ENCODE measurements at regions not wholly inside any gene's neighbourhood (a gene's known extent, or its start where the extent isn't known, plus 50 kb on each side); places are given as distances from the start of the nearest gene placed in this dataset.

DNA sequence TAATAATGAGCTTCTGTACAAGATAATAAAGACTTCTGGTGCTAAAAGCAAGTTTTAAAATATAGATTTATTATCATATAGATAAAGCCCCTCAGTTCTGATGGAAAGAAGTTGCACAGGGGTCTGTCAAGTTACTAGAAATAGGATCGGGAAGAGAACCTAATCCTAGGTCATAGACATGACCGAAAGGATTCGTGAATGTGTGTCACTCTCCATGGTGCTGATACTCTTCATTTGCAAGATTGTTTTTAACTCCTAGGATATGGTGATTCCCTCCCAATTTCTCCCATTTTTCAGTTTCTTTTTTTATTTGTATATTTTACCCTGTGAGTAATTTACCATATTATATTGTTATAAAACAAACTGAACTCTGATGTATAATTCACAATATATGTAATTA, 58.9 kb upstream of the CTNNA2 start:
- H3K27me3 ChIP-seq (ENCODE audit: insufficient read depth, low read length), result no peaks in the 10 kb centered on the region
- H3K4me3 ChIP-seq (ENCODE audit: low read length), result no peak overlapping the region
- no peaks in the 10 kb centered on the region for H3K9me3 ChIP-seq (ENCODE audit: insufficient read depth, low read depth, low read length)
- H3K36me3 ChIP-seq (ENCODE audit: insufficient read depth, low read length), result no peaks in the 10 kb centered on the region
- 39% methylated on average over 3 of the region's 3 CpGs for WGBS
- H3K4me1 ChIP-seq (ENCODE audit: insufficient read depth, low read length), result peaks cover 19% of the 10 kb centered on the region; the same call in 1 of the 2 replicates
- H3K9ac ChIP-seq (ENCODE audit: low read depth, low read length), result no peak overlapping the region
- no peak overlapping the region for H3K27ac ChIP-seq (ENCODE audit: low read depth, low read length)

DNA sequence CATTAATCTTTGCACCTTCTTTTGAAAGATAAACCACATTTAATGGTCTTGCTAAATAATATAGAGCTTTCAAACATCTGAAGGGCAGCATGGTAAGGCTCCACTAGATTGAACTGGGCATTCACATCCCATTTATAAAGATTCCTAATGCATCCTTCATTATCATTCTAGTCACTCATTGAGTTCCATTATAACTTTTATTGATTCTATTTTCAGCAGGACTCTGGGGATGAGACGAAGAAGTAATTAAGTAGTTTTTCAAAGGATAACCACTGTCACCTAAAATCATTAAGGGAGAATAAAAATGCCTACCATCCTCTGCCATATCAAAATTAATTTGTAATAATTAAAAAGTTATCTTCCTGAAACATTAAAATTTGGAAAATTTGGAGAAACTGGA, 60.2 kb upstream of the CTNNA2 start:
- Histone ChIP-seq H3K4me3 (ENCODE audit: low read length) (no peak overlapping the region), H3K9ac (ENCODE audit: low read depth, low read length) (no peak overlapping the region), H3K27me3 (ENCODE audit: insufficient read depth, low read length) (no peaks in the 10 kb centered on the region), H3K9me3 (ENCODE audit: insufficient read depth, low read depth, low read length) (no peaks in the 10 kb centered on the region), H3K36me3 (ENCODE audit: insufficient read depth, low read length) (no peaks in the 10 kb centered on the region), H3K4me1 (ENCODE audit: insufficient read depth, low read length) (peaks cover 21% of the 10 kb centered on the region), H3K27ac (ENCODE audit: low read depth, low read length) (no peak overlapping the region)
- WGBS, result no CpG with 5 or more reads among the region's 1 CpG

DNA sequence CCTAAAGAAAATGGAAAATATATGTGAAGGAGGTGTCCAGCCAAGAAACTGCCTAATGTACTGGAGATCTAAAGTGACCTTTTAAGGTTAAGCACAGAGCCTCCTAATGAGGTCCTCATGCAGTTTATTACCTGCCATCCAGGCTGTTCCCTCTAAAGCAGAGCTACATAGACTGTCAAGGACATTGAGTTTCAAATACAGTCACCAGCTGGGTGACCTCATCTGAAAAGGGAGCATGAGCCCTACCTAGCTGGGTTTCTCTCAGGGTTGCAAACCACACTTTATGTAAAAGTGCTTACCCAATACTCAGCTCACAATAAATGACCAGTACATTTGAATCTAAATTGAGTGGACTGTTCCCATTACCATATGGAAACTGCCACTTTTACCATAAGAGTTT, 65.4 kb upstream of the CTNNA2 start:
- Histone ChIP-seq H3K36me3 (ENCODE audit: insufficient read depth, low read length) (no peaks in the 10 kb centered on the region), H3K27ac (ENCODE audit: low read depth, low read length) (no peak overlapping the region; the same call in 1 of the 2 replicates), H3K4me3 (ENCODE audit: low read length) (no peak overlapping the region), H3K4me1 (ENCODE audit: insufficient read depth, low read length) (peaks cover 30% of the 10 kb centered on the region), H3K27me3 (ENCODE audit: insufficient read depth, low read length) (no peaks in the 10 kb centered on the region), H3K9me3 (ENCODE audit: insufficient read depth, low read depth, low read length) (no peaks in the 10 kb centered on the region), H3K9ac (ENCODE audit: low read depth, low read length) (no peak overlapping the region)

DNA sequence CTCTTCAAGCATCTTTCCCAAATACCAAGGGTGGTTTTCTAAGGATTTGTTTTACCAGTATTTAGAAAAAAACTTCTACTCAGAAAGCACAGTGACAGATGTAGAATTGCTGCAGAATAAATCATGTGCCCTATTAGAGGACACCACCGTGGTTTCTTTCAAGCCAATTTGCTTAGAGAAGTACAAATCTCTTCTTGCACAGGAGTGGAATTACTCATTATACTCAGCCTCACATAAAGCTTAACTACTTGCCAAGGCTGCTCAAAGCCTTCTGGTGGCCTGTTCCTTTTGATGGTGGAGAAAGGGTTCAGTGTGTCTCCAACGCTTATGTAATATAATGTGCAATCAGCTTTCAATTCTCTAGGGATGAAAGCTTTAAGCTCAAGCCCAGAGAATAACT, 66.5 kb upstream of the CTNNA2 start:
- Histone ChIP-seq H3K4me1 (ENCODE audit: insufficient read depth, low read length) (peaks cover 30% of the 10 kb centered on the region), H3K4me3 (ENCODE audit: low read length) (no peak overlapping the region), H3K9me3 (ENCODE audit: insufficient read depth, low read depth, low read length) (no peaks in the 10 kb centered on the region), H3K9ac (ENCODE audit: low read depth, low read length) (no peak overlapping the region), H3K36me3 (ENCODE audit: insufficient read depth, low read length) (no peaks in the 10 kb centered on the region), H3K27me3 (ENCODE audit: insufficient read depth, low read length) (no peaks in the 10 kb centered on the region), H3K27ac (ENCODE audit: low read depth, low read length) (no peak overlapping the region)
- 95% methylated on average over 2 of the region's 2 CpGs for WGBS

DNA sequence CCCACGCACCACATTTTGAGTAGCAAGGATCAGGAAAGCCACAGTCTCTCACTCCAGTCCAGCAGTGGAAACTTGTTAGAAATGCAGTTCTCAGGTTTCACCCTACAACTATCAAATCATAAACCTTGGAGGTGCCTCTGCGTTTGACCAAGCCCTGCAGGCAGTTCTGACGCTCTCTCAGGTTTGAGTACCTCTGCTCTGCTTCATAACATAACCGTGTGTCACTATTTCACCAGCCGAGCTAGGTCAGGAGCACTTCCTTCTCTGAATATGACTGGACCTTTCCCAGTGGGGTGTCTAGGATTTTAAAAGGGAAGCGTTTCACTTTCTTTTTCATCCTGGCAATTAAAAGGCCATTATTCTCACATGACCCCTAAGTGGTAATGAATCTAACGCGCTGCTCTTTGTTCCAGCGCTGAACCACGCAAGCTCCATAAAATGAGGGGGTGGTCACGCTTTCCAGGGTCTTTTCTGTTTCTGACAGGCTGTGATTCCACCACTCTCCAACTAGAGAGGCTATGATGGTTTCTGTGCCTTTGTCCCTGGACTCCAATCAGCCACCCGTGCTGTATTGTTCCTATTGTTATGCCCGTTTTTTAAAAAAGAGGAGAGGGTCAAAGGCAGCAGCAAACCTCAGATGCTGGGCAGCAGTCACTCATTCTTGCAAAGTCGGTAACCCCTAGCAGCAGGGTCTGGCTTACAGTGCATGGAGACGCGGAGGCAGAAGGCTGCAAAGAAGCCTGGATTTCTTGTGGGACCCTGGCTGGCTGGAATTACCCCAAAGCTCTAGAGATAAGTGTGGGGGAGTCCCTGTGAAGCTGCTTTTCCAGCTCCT, 75.2 kb upstream of the CTNNA2 start:
- WGBS, result 53% methylated on average over 16 of the region's 16 CpGs
- Histone ChIP-seq H3K27ac (ENCODE audit: low read depth, low read length) (peak overlapping the region; percentile 19; the same call in 1 of the 2 replicates), H3K9me3 (ENCODE audit: insufficient read depth, low read depth, low read length) (no peaks in the 10 kb centered on the region), H3K4me1 (ENCODE audit: insufficient read depth, low read length) (peaks cover 20% of the 10 kb centered on the region), H3K9ac (ENCODE audit: low read depth, low read length) (no peak overlapping the region), H3K36me3 (ENCODE audit: insufficient read depth, low read length) (no peaks in the 10 kb centered on the region), H3K4me3 (ENCODE audit: low read length) (no peak overlapping the region), H3K27me3 (ENCODE audit: insufficient read depth, low read length) (no peaks in the 10 kb centered on the region)

DNA sequence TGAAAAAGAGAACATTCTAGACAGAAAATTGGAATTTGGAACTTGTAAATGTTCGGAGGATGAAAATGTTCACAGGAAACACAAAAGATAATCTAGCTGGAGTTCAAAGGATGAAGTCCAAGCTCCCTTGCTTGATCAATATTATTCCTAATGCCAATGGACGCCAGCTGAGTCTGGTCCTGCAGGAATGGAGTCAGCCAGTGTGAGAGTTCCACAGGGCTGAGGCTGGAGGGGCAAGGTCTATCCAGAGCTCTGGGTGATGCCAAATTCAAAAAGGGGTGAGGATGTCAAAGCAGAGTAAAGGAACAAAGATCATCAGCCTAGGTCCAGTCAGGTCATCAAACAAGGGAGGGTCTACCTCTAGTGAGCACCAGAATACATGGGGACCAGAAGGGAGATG, 78.5 kb upstream of the CTNNA2 start:
- Histone ChIP-seq H3K9me3 (ENCODE audit: insufficient read depth, low read depth, low read length) (no peaks in the 10 kb centered on the region), H3K9ac (ENCODE audit: low read depth, low read length) (no peak overlapping the region), H3K36me3 (ENCODE audit: insufficient read depth, low read length) (no peaks in the 10 kb centered on the region), H3K4me1 (ENCODE audit: insufficient read depth, low read length) (peaks cover 22% of the 10 kb centered on the region), H3K27me3 (ENCODE audit: insufficient read depth, low read length) (no peaks in the 10 kb centered on the region), H3K4me3 (ENCODE audit: low read length) (no peak overlapping the region), H3K27ac (ENCODE audit: low read depth, low read length) (no peak overlapping the region)
- WGBS, result 85% methylated on average over 2 of the region's 2 CpGs

DNA sequence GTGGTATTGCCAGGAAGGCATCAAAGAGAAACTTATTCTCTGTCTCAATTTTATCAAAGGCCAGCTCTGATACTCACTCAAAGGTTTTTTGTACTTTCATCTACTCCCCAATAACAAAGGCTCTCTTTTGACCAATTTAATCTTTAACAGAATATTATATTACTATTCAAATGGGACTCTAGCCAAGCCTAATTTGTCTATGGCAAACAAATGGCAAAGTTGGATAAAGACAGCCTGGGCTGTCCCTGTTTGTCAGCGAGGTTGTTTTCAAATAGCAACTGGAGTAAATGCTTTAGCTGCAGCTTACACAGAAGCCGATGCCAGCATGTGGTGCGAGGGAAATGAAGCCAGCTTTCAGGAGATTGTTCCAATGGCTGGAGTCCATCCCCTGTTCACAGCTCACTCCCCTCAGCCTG, 80.1 kb upstream of the CTNNA2 start:
- H3K4me3 ChIP-seq (ENCODE audit: low read length), result no peak overlapping the region
- 81% methylated on average over 3 of the region's 3 CpGs for WGBS
- H3K9me3 ChIP-seq (ENCODE audit: insufficient read depth, low read depth, low read length), result no peaks in the 10 kb centered on the region
- H3K9ac ChIP-seq (ENCODE audit: low read depth, low read length), result no peak overlapping the region
- peaks cover 26% of the 10 kb centered on the region for H3K4me1 ChIP-seq (ENCODE audit: insufficient read depth, low read length)
- H3K27me3 ChIP-seq (ENCODE audit: insufficient read depth, low read length), result no peaks in the 10 kb centered on the region
- H3K27ac ChIP-seq (ENCODE audit: low read depth, low read length), result no peak overlapping the region
- H3K36me3 ChIP-seq (ENCODE audit: insufficient read depth, low read length), result no peaks in the 10 kb centered on the region

DNA sequence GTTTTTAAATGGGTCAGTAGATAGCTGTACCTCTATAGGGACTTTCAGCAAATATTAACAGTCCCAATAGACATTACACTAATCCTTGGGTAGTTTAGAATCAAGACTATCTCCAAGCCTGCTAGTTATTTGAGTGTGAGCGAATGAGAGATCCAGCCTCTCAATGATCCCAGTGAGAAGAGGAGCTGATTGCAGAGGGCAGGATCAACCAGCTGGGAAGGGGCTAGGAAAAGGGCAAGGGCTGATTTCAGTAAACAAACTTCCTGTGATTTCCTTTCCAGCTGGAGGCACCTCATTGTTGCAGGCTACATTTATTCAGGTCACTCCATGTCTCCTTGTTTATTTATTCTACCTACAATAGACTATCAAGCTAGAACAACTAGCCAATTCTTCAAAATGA, 84.1 kb upstream of the CTNNA2 start:
- no peak overlapping the region for H3K27ac ChIP-seq (ENCODE audit: low read depth, low read length)
- no peaks in the 10 kb centered on the region for H3K36me3 ChIP-seq (ENCODE audit: insufficient read depth, low read length)
- no peaks in the 10 kb centered on the region for H3K9me3 ChIP-seq (ENCODE audit: insufficient read depth, low read depth, low read length)
- H3K9ac ChIP-seq (ENCODE audit: low read depth, low read length), result no peak overlapping the region
- H3K4me3 ChIP-seq (ENCODE audit: low read length), result no peak overlapping the region
- WGBS, result 90% methylated on average over 1 of the region's 1 CpG
- H3K27me3 ChIP-seq (ENCODE audit: insufficient read depth, low read length), result no peaks in the 10 kb centered on the region
- peaks cover 21% of the 10 kb centered on the region for H3K4me1 ChIP-seq (ENCODE audit: insufficient read depth, low read length)

DNA sequence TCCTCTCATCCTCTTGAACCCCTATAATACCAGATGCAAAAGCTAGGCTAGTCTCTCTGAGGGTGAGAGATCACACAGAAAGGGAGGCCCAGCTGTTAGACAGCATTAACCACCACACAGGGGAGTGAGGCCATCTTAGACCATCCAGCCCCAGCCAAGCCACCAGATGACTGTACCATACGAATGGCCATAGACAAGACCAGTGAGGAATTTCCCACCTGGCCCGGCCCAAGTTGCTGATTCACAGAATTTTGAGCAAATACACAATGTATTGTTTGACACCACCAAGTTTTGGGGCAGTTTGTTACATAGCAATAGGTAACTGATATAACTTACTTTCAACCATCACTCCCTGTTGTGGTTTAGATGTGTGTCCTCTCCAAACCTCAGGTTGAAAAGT, 98.2 kb upstream of the CTNNA2 start:
- Histone ChIP-seq H3K27ac (ENCODE audit: low read depth, low read length) (no peak overlapping the region), H3K4me3 (ENCODE audit: low read length) (no peak overlapping the region), H3K36me3 (ENCODE audit: insufficient read depth, low read length) (no peaks in the 10 kb centered on the region), H3K9me3 (ENCODE audit: insufficient read depth, low read depth, low read length) (no peaks in the 10 kb centered on the region), H3K4me1 (ENCODE audit: insufficient read depth, low read length) (no peaks in the 10 kb centered on the region), H3K27me3 (ENCODE audit: insufficient read depth, low read length) (no peaks in the 10 kb centered on the region), H3K9ac (ENCODE audit: low read depth, low read length) (no peak overlapping the region)
- WGBS, result 46% methylated on average over 2 of the region's 2 CpGs

DNA sequence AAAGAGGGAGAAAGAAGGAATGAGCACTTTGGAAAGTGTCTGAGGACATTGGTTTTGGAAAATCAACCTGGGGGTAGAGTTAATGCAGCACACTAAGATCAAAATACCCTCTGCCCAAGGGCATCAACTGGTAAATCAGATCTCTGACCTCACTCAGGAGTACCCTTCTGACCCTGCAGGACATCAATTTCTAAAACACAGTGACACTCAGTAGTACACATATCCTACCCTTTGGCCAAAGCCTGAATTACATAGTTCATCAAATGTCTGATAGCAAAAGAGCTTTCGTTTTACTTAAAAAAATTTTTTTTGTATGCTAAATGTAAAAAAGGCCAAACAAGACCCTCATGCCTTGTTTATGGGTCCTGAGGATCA, 118.4 kb upstream of the CTNNA2 start:
- Histone ChIP-seq H3K9me3 (ENCODE audit: insufficient read depth, low read depth, low read length) (no peaks in the 10 kb centered on the region), H3K4me3 (ENCODE audit: low read length) (no peak overlapping the region), H3K4me1 (ENCODE audit: insufficient read depth, low read length) (peaks cover 18% of the 10 kb centered on the region; the same call in 1 of the 2 replicates), H3K27ac (ENCODE audit: low read depth, low read length) (peak overlapping the region; percentile 10), H3K9ac (ENCODE audit: low read depth, low read length) (no peak overlapping the region; the same call in 1 of the 2 replicates), H3K27me3 (ENCODE audit: insufficient read depth, low read length) (no peaks in the 10 kb centered on the region), H3K36me3 (ENCODE audit: insufficient read depth, low read length) (no peaks in the 10 kb centered on the region)
- WGBS, result 100% methylated on average over 1 of the region's 1 CpG

DNA sequence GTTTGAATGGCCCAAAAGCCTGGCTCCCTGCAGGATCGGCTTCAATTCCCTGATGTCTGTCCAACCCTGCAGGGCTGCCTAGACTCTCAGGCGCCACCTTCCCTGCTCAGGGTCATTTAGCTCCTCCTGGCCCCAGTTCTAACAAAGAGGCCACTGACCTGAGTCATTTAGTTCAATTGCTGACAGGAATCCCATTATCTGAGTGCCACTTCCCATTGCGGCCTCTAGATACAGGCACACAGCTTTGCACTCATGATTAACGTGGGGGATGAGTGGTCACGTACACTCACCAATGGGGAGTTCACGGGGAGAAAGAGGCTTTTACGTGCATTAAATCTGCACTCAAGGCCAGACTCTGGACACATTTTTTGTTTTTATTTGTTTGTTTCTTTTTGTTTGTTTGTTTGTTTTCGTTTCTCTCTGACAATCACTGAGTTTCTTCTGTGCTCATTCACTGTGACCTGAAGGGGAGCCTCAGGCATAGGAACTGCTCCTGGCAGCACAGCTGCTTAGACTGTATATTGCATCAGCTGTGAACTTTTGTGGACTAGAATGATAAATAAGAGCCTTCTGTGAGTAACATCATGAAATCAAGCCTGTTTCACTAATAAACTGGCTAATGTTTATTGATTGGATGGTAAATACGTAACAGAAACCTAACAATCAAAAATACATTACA, 118.9 kb upstream of the CTNNA2 start:
- WGBS, result 79% methylated on average over 8 of the region's 9 CpGs

More for the DNA sequence above, 118.9 kb upstream of the CTNNA2 start:
- Histone ChIP-seq H3K9me3 (ENCODE audit: insufficient read depth, low read depth, low read length) (no peaks in the 10 kb centered on the region), H3K27ac (ENCODE audit: low read depth, low read length) (peak overlapping the region; percentile 10), H3K9ac (ENCODE audit: low read depth, low read length) (no peak overlapping the region; the same call in 1 of the 2 replicates), H3K4me3 (ENCODE audit: low read length) (no peak overlapping the region), H3K36me3 (ENCODE audit: insufficient read depth, low read length) (no peaks in the 10 kb centered on the region), H3K27me3 (ENCODE audit: insufficient read depth, low read length) (no peaks in the 10 kb centered on the region), H3K4me1 (ENCODE audit: insufficient read depth, low read length) (peaks cover 18% of the 10 kb centered on the region; the same call in 1 of the 2 replicates)
